Endothelial cell of umbilical vein (primary cell): ENCODE measurements at regions not wholly inside any gene's neighbourhood (a gene's known extent, or its start where the extent isn't known, plus 50 kb on each side); places are given as distances from the start of the nearest gene placed in this dataset.

Experiments used
- BruUV-seq: library from RNA; stranded (reverse); fragments of 400-500 nt; replicated peaks from 2 replicates; lab custom pipeline; 2021; lab: Mats Ljungman, UMichigan
- CTCF ChIA-PET: fragments of 300-600, 350-600 bp; sonication (Branson Sonifier 250); formaldehyde crosslinking; loops from one replicate; lab custom pipeline; 2021; ENCODE audit warnings: antibody characterized with exemption, inconsistent platforms; lab: Charles Lee
- POLR2A ChIA-PET: fragments of 300-600, 350-600 bp; sonication (Branson Sonifier 250); formaldehyde crosslinking; loops from one replicate; lab custom pipeline; 2021; ENCODE audit warnings: antibody characterized with exemption, inconsistent platforms; lab: Charles Lee
- DNase-seq: peaks from one replicate; pipeline ENCODE4 v3.0.0-alpha.2; 2011; ENCODE audit warnings: low read depth, low spot score
- FAIRE-seq: peaks from 2 replicates; lab custom pipeline; 2011; peaks lifted over from hg19 to GRCh38; lab: Jason Lieb, UNC
- H2AFZ ChIP-seq: 2 replicates; pipeline ENCODE4 v1.6.0; 2012; ENCODE audit warnings: low read depth, low read length, control low read depth, inconsistent platforms
- H3K27ac ChIP-seq: 2 replicates; pipeline ENCODE4 v1.5.1; 2011; ENCODE audit warnings: low read depth, mild to moderate bottlenecking, control low read depth, low read length, moderate library complexity; ENCODE audit not compliant: insufficient read depth
- H3K27me3 ChIP-seq, 2 experiments: 2 replicates each; pipeline versions ENCODE4 v1.6.0 to v1.6.1; 2011; ENCODE audit warnings: low read length in 2 of 2, mixed read lengths in 1 of 2; ENCODE audit not compliant: control insufficient read depth in 2 of 2, insufficient read depth in 2 of 2
- H3K36me3 ChIP-seq, 2 experiments: 2 replicates in 1 of 2; 3 replicates in 1 of 2; pipeline ENCODE4 v1.5.1; 2011; ENCODE audit warnings: low read length in 2 of 2, mild to moderate bottlenecking in 1 of 2, moderate library complexity in 1 of 2; ENCODE audit not compliant: control insufficient read depth in 2 of 2, insufficient read depth in 2 of 2; ENCODE audit errors: extremely low read depth in 1 of 2
- H3K4me1 ChIP-seq: 3 replicates; pipeline ENCODE4 v1.5.1; 2011; ENCODE audit warnings: mild to moderate bottlenecking, low read length; ENCODE audit not compliant: control insufficient read depth, insufficient read depth; ENCODE audit errors: extremely low read depth
- H3K4me2 ChIP-seq: 2 replicates; pipeline ENCODE4 v1.6.1; 2011; ENCODE audit warnings: low read length, control low read depth, mixed read lengths; ENCODE audit not compliant: insufficient read depth
- H3K4me3 ChIP-seq, 3 experiments: fragments of 200-600 bp in 1 of 3; sonication (generic), shearing (Covaris generic) in 1 of 3; replicated peaks in 1 of 3; 2 replicates each; pipeline ENCODE4 v1.5.1; 2011 to 2016; ENCODE audit warnings: control low read depth in 3 of 3, low read length in 3 of 3, mild to moderate bottlenecking in 2 of 3, inconsistent platforms in 1 of 3, low read depth in 1 of 3, moderate library complexity in 1 of 3; ENCODE audit not compliant: insufficient read depth in 1 of 3
- H3K79me2 ChIP-seq: 2 replicates; pipeline ENCODE4 v1.6.0; 2012; ENCODE audit warnings: low read length, inconsistent platforms; ENCODE audit not compliant: control insufficient read depth, insufficient read depth
- H3K9ac ChIP-seq: replicated peaks from 2 replicates; pipeline ENCODE3; 2011; ENCODE audit warnings: low read length, control low read depth; ENCODE audit not compliant: insufficient read depth; ENCODE audit errors: extremely low read depth
- H3K9me1 ChIP-seq: replicated peaks from 3 replicates; pipeline ENCODE4 v1.6.0; 2011; ENCODE audit warnings: mild to moderate bottlenecking, low read length; ENCODE audit not compliant: control insufficient read depth, insufficient read depth; ENCODE audit errors: extremely low read depth
- H3K9me3 ChIP-seq: replicated peaks from 2 replicates; pipeline ENCODE4 v1.5.1; 2012; ENCODE audit warnings: low read length, inconsistent platforms; ENCODE audit not compliant: control insufficient read depth, insufficient read depth
- H4K20me1 ChIP-seq: replicated peaks from 2 replicates; pipeline ENCODE3; 2011; ENCODE audit warnings: mild to moderate bottlenecking, low read length; ENCODE audit not compliant: control insufficient read depth, insufficient read depth; ENCODE audit errors: extremely low read depth
- CTCF ChIP-seq, 2 donors: IDR thresholded peaks; 1 replicate in 1 of 2; 2 replicates in 1 of 2; pipeline ENCODE4 v1.5.1; 2011; ENCODE audit warnings: low read length in 2 of 2, mild to moderate bottlenecking in 2 of 2, moderate library complexity in 2 of 2, control low read depth in 1 of 2, inconsistent platforms in 1 of 2, low read depth in 1 of 2; ENCODE audit not compliant: insufficient read depth in 1 of 2; ENCODE audit errors: extremely low read depth in 1 of 2
- FOS ChIP-seq: IDR thresholded peaks from 2 replicates; pipeline ENCODE4 v1.6.1; 2011; ENCODE audit warnings: mild to moderate bottlenecking, low read length, moderate library complexity, borderline replicate concordance; ENCODE audit not compliant: insufficient read depth
- JUN ChIP-seq: IDR thresholded peaks from 2 replicates; pipeline ENCODE4 v1.6.1; 2011; ENCODE audit warnings: borderline replicate concordance, low read depth; ENCODE audit not compliant: insufficient read length, insufficient read depth
- MYC ChIP-seq: IDR thresholded peaks from one replicate; pipeline ENCODE4 v1.6.1; 2011; ENCODE audit warnings: mild to moderate bottlenecking, low read depth, low read length
- dilution Hi-C: fragments of 300-500 bp; cut with MboI; formaldehyde crosslinking; loops from one replicate; pipeline ENCODE4 v1.15.0; 2019; ENCODE audit warnings: low sequenced_read_pairs; ENCODE audit not compliant: extremely low pct_ligation_motif_present
- intact Hi-C: fragments of 100-400 bp; cut with micrococcal nuclease; formaldehyde crosslinking; loops from one replicate; pipeline ENCODE4 v1.10.0; 2022

- ChIA-PET CTCF (no interaction called here), POLR2A (no interaction called here)
- H3K4me1 ChIP-seq, result no peaks in the 10 kb centered on the region
- no peak overlapping the region for H3K27ac ChIP-seq
- no peaks in the 10 kb centered on the region for H3K27me3 ChIP-seq
- peaks cover 1% of the 10 kb centered on the region for H3K9me3 ChIP-seq
- intact Hi-C loops (no loop called here), dilution Hi-C loops (no loop called here)
- no peak for FAIRE-seq
- TF ChIP-seq JUN (no peak), CTCF (IDR thresholded peaks at IDR 0.05; ENCODE audit: extremely low read depth in 1 of 2, insufficient read depth in 1 of 2, low read depth in 1 of 2, low read length in 2 of 2) (no peak)
- no peaks in the 10 kb centered on the region for H3K9me1 ChIP-seq
- DNase-seq, result no peak
- H3K9ac ChIP-seq, result no peak overlapping the region
- H4K20me1 ChIP-seq, result no peaks in the 10 kb centered on the region
- no peaks in the 10 kb centered on the region for H3K36me3 ChIP-seq
- no peak overlapping the region for H3K4me3 ChIP-seq
- H2AFZ ChIP-seq, result no peak overlapping the region
- H3K79me2 ChIP-seq, result no peaks in the 10 kb centered on the region
- H3K4me2 ChIP-seq, result no peak overlapping the region
- BruUV-seq, result no TSS peak
Observed at GRCh38 chr3:95226437-95226836, 1163.6 kb downstream of the NSUN3 start.

GRCh38 chr3:95227092-95227491, 1164.2 kb downstream of the NSUN3 start:
- H3K36me3 ChIP-seq, result no peaks in the 10 kb centered on the region
- FAIRE-seq (no peak), DNase-seq (no peak)
- no peaks in the 10 kb centered on the region for H4K20me1 ChIP-seq
- no peak overlapping the region for H3K27ac ChIP-seq
- H3K79me2 ChIP-seq, result no peaks in the 10 kb centered on the region
- H3K9me1 ChIP-seq, result no peaks in the 10 kb centered on the region
- H3K4me1 ChIP-seq, result no peaks in the 10 kb centered on the region
- no TSS peak for BruUV-seq
- ChIA-PET CTCF (no interaction called here), POLR2A (no interaction called here)
- TF ChIP-seq MYC (no peak), FOS (no peak)
- dilution Hi-C loops (no loop called here), intact Hi-C loops (no loop called here)
- H2AFZ ChIP-seq, result no peak overlapping the region
- no peaks in the 10 kb centered on the region for H3K27me3 ChIP-seq
- peaks cover 1% of the 10 kb centered on the region for H3K9me3 ChIP-seq
- H3K4me2 ChIP-seq, result no peak overlapping the region
- H3K9ac ChIP-seq, result no peak overlapping the region
- no peak overlapping the region for H3K4me3 ChIP-seq
